DMS 273 (cell line): ENCODE measurements at regions not wholly inside any gene's neighbourhood (a gene's known extent, or its start where the extent isn't known, plus 50 kb on each side); places are given as distances from the start of the nearest gene placed in this dataset.

Source experiments
- DNase-seq: peaks from one replicate; lab custom pipeline; 2025; ENCODE audit not compliant: unreplicated experiment; lab: John Stamatoyannopoulos, UW

GRCh38 chr18:67381608-67382150 is 134.8 kb downstream of the DSEL start:
- DNase-seq: no peak

GRCh38 chr18:67380867-67381266 is 135.7 kb downstream of the DSEL start:
- DNase-seq: no peak

GRCh38 chr18:67379981-67380380 is 136.5 kb downstream of the DSEL start:
- DNase-seq: no peak

GRCh38 chr18:67376372-67376771 is 140.1 kb downstream of the DSEL start:
- no peak for DNase-seq

GRCh38 chr18:67373636-67374035 is 142.9 kb downstream of the DSEL start:
- no peak for DNase-seq

- no peak for DNase-seq
Observed at GRCh38 chr18:67367540-67367939, 149.0 kb downstream of the DSEL start.

- DNase-seq: peak; percentile 20
Observed at GRCh38 chr18:67363694-67364093, 152.8 kb downstream of the DSEL start.

- DNase-seq: no peak
Observed at GRCh38 chr18:67362906-67363305, 153.6 kb downstream of the DSEL start.

- DNase-seq: peak; percentile 50
Observed at GRCh38 chr18:67359873-67360838, 156.4 kb downstream of the DSEL start.

GRCh38 chr18:67358947-67359346 is 157.6 kb downstream of the DSEL start:
- DNase-seq: no peak

- DNase-seq: no peak
Observed at GRCh38 chr18:67354692-67355091, 161.8 kb downstream of the DSEL start.

GRCh38 chr18:67354091-67354490 is 162.4 kb downstream of the DSEL start:
- DNase-seq: no peak

GRCh38 chr18:67347438-67347837 is 169.1 kb downstream of the DSEL start:
- no peak for DNase-seq

- no peak for DNase-seq
Observed at GRCh38 chr18:67342159-67342558, 174.4 kb downstream of the DSEL start.

- DNase-seq: no peak
Observed at GRCh38 chr18:67337696-67338095, 178.8 kb downstream of the DSEL start.

GRCh38 chr18:67331857-67332256 is 184.7 kb downstream of the DSEL start:
- DNase-seq: no peak

GRCh38 chr18:67319109-67319508 is 197.4 kb downstream of the DSEL start:
- DNase-seq: no peak

GRCh38 chr18:67318651-67319050 is 197.9 kb downstream of the DSEL start:
- no peak for DNase-seq

- DNase-seq: no peak
Observed at GRCh38 chr18:67310826-67311225, 205.7 kb downstream of the DSEL start.

- no peak for DNase-seq
Observed at GRCh38 chr18:67308819-67309218, 207.7 kb downstream of the DSEL start.

- DNase-seq: no peak
Observed at GRCh38 chr18:67305466-67305865, 211.1 kb downstream of the DSEL start.

GRCh38 chr18:67302043-67302442 is 214.5 kb downstream of the DSEL start:
- DNase-seq: no peak
